ENCODE measurements at regions not wholly inside any gene's neighbourhood (a gene's known extent, or its start where the extent isn't known, plus 50 kb on each side); places are given as distances from the start of the nearest gene placed in this dataset.

DNA sequence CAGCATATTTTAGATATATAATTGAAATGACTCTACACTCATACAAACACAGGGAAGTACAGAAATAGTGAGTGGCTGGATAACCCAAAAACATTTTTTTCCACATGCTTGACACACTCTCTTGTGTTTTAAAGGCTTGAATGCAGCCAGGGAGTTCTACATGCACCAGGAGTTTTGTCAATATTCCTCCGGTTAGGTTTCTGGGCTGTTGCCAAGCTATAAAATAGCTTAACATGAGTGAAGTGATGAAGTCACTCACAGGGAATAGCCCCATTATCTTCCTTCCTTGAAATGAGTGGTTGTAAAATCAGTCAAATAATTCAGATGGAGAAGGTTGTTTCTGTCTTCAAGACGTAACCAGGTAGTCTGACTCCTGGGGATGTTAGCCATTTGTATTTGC lies 582.7 kb downstream of the SLC6A15 start:
- no peak overlapping the region for H3K4me3 ChIP-seq
- DNase-seq (no peak), ATAC-seq (no peak)
- no peaks in the 10 kb centered on the region for H3K27me3 ChIP-seq (ENCODE audit: low read depth)
- H3K9me3 ChIP-seq, result no peaks in the 10 kb centered on the region
- no peaks in the 10 kb centered on the region for H3K36me3 ChIP-seq
- intact Hi-C loops (cut with DNase I), result no loop called here
- TF ChIP-seq CTCF (IDR thresholded peaks at IDR 0.05), result no peak
- H3K27ac ChIP-seq, result no peak overlapping the region
- H3K4me1 ChIP-seq, result no peaks in the 10 kb centered on the region

GRCh38 chr12:84315926-84316325 lies 596.7 kb downstream of the SLC6A15 start:
- no peak for DNase-seq
- intact Hi-C loops (cut with DNase I), result no loop called here

DNA sequence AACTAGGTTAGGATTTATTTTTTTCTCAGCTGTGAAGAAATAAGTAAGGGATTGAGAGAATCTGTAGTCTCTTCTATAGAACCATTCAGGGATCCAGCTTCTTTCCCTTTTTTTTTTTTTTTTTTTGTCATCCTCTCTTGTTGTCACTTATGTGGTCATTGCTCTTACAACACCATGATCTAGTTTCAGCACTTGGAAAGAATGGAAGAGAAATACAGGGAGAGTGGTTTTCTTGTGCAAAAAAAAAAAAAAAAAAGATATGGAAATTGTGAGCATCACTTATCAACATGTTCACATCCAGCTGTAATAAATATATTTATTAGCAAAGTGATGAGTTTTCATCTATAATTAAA lies 599.3 kb downstream of the SLC6A15 start:
- no peak overlapping the region for H3K4me3 ChIP-seq
- intact Hi-C loops (cut with DNase I), result no loop called here
- no peaks in the 10 kb centered on the region for H3K36me3 ChIP-seq
- H3K4me1 ChIP-seq, result no peaks in the 10 kb centered on the region
- no peak for TF ChIP-seq CTCF (IDR thresholded peaks at IDR 0.05)
- no peak overlapping the region for H3K27ac ChIP-seq
- ATAC-seq, result no peak
- no peaks in the 10 kb centered on the region for H3K27me3 ChIP-seq (ENCODE audit: low read depth)
- DNase-seq, result no peak
- H3K9me3 ChIP-seq, result no peaks in the 10 kb centered on the region

More at GRCh38 chr12:84315926-84316325, 596.7 kb downstream of the SLC6A15 start:
- Histone ChIP-seq H3K27ac (no peak overlapping the region), H3K27me3 (ENCODE audit: low read depth) (no peaks in the 10 kb centered on the region), H3K36me3 (no peaks in the 10 kb centered on the region), H3K9me3 (no peaks in the 10 kb centered on the region), H3K4me1 (no peaks in the 10 kb centered on the region), H3K4me3 (no peak overlapping the region)
- TF ChIP-seq CTCF (IDR thresholded peaks at IDR 0.05), result no peak
- no peak for ATAC-seq

- no peaks in the 10 kb centered on the region for H3K9me3 ChIP-seq
- no peak for TF ChIP-seq CTCF (IDR thresholded peaks at IDR 0.05)
- no peak for ATAC-seq
- no peaks in the 10 kb centered on the region for H3K27me3 ChIP-seq (ENCODE audit: low read depth)
- H3K27ac ChIP-seq, result no peak overlapping the region
- no peak overlapping the region for H3K4me3 ChIP-seq
- no peaks in the 10 kb centered on the region for H3K36me3 ChIP-seq
- intact Hi-C loops (cut with DNase I), result no loop called here
- DNase-seq, result no peak
- no peaks in the 10 kb centered on the region for H3K4me1 ChIP-seq
These were observed 604.4 kb downstream of the SLC6A15 start for GRCh38 chr12:84308211-84308610.

- no peak for TF ChIP-seq CTCF (IDR thresholded peaks at IDR 0.05)
- Histone ChIP-seq H3K27ac (no peak overlapping the region), H3K4me1 (no peaks in the 10 kb centered on the region), H3K9me3 (no peaks in the 10 kb centered on the region), H3K36me3 (no peaks in the 10 kb centered on the region), H3K27me3 (ENCODE audit: low read depth) (no peaks in the 10 kb centered on the region), H3K4me3 (no peak overlapping the region)
- intact Hi-C loops (cut with DNase I), result no loop called here
- DNase-seq (no peak), ATAC-seq (no peak)
These were observed 607.5 kb downstream of the SLC6A15 start for GRCh38 chr12:84305144-84305543.

DNA sequence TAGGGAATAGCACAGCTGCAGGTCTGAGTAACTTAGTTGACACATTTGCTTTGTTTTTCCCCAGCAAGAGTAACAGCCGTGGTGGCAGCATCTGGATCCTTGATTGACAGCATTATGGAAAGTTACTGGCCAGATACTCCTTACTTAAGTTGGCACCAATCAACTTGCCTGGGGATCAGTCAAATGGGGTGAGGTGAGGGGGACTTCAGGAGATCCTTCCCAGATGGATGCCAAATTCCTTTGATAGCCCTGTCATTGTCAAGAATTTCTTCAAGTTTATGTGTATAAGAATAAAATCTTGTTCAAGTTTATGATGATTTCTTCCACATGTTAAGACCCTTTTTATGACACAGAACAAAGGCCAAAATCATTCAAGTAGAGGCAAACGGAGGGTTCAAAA lies 618.4 kb downstream of the SLC6A15 start:
- H3K9me3 ChIP-seq, result peaks cover 8% of the 10 kb centered on the region
- no peak overlapping the region for H3K4me3 ChIP-seq
- DNase-seq (no peak), ATAC-seq (no peak)
- H3K4me1 ChIP-seq, result no peaks in the 10 kb centered on the region
- no peaks in the 10 kb centered on the region for H3K27me3 ChIP-seq (ENCODE audit: low read depth)
- no peaks in the 10 kb centered on the region for H3K36me3 ChIP-seq
- TF ChIP-seq CTCF (IDR thresholded peaks at IDR 0.05), result no peak
- no peak overlapping the region for H3K27ac ChIP-seq
- intact Hi-C loops (cut with DNase I), result no loop called here

Data from lower lobe of right lung (tissue), 2 donors.